ENCODE measurements at regions not wholly inside any gene's neighbourhood (a gene's known extent, or its start where the extent isn't known, plus 50 kb on each side); places are given as distances from the start of the nearest gene placed in this dataset.

- TF ChIP-seq CTCF (IDR thresholded peaks at IDR 0.05; ENCODE audit: insufficient read depth, low read depth, low read length): no peak
- Histone ChIP-seq H3K36me3 (ENCODE audit: control insufficient read depth, insufficient read depth, low read length) (no peaks in the 10 kb centered on the region), H3K27me3 (ENCODE audit: control insufficient read depth, insufficient read depth, low read length) (no peaks in the 10 kb centered on the region), H3K4me3 (ENCODE audit: low read depth, low read length) (no peak overlapping the region)
- CTCF ChIA-PET: interaction anchor here (1.1 to 1.2 kb wide), 2 partner anchors 19 kb away, joined by 4 read pairs; no protein-coding TSS in a partner anchor
- POLR2A ChIA-PET: interaction anchor here (0.5 kb wide), 1 partner anchor 144 kb away, joined by 3 read pairs; no protein-coding TSS in a partner anchor
- DNase-seq (ENCODE audit: low read depth): peak; percentile 91
Observed at GRCh38 chr4:26048378-26048882, 134.4 kb downstream of the SMIM20 start.

GRCh38 chr4:26048950-26049349 is 134.9 kb downstream of the SMIM20 start:
- no peak overlapping the region for H3K4me3 ChIP-seq (ENCODE audit: low read depth, low read length)
- no peak for DNase-seq (ENCODE audit: low read depth)
- H3K36me3 ChIP-seq (ENCODE audit: control insufficient read depth, insufficient read depth, low read length): no peaks in the 10 kb centered on the region
- TF ChIP-seq CTCF (IDR thresholded peaks at IDR 0.05; ENCODE audit: insufficient read depth, low read depth, low read length): no peak
- ChIA-PET POLR2A (no interaction called here), CTCF (interaction anchor here (1.1 to 1.5 kb wide), 4 partner anchors 13 to 61 kb away, joined by 3 to 7 read pairs (median 4); no protein-coding TSS in a partner anchor)
- no peaks in the 10 kb centered on the region for H3K27me3 ChIP-seq (ENCODE audit: control insufficient read depth, insufficient read depth, low read length)

- H3K4me3 ChIP-seq (ENCODE audit: low read depth, low read length): no peak overlapping the region
- CTCF ChIA-PET: interaction anchor here (1.1 to 1.5 kb wide), 5 partner anchors 13 to 357 kb away, joined by 3 to 7 read pairs (median 3); no protein-coding TSS in a partner anchor
- no peak for TF ChIP-seq CTCF (IDR thresholded peaks at IDR 0.05; ENCODE audit: insufficient read depth, low read depth, low read length)
- 0 out of 2 replicates have a peak, but pooled peaks cover 1% of the 10 kb centered on the region for H3K27me3 ChIP-seq (ENCODE audit: control insufficient read depth, insufficient read depth, low read length)
- DNase-seq (ENCODE audit: low read depth): no peak
- POLR2A ChIA-PET: no interaction called here
- no peaks in the 10 kb centered on the region for H3K36me3 ChIP-seq (ENCODE audit: control insufficient read depth, insufficient read depth, low read length)
Observed at GRCh38 chr4:26049447-26049846, 135.4 kb downstream of the SMIM20 start.

- DNase-seq (ENCODE audit: low read depth): no peak
- Histone ChIP-seq H3K27me3 (ENCODE audit: control insufficient read depth, insufficient read depth, low read length) (0 out of 2 replicates have a peak, but pooled peaks cover 1% of the 10 kb centered on the region), H3K36me3 (ENCODE audit: control insufficient read depth, insufficient read depth, low read length) (no peaks in the 10 kb centered on the region), H3K4me3 (ENCODE audit: low read depth, low read length) (no peak overlapping the region)
- POLR2A ChIA-PET: no interaction called here
- CTCF ChIA-PET: interaction anchor here (1.2 to 1.5 kb wide), 5 partner anchors 12 to 356 kb away, joined by 3 to 7 read pairs (median 3); no protein-coding TSS in a partner anchor
- no peak for TF ChIP-seq CTCF (IDR thresholded peaks at IDR 0.05; ENCODE audit: insufficient read depth, low read depth, low read length)
Observed at GRCh38 chr4:26050212-26050643, 136.2 kb downstream of the SMIM20 start.

GRCh38 chr4:26050671-26051070 is 136.7 kb downstream of the SMIM20 start:
- ChIA-PET CTCF (interaction anchor here (1.5 kb wide), 2 partner anchors 33 to 356 kb away, joined by 3 read pairs; no protein-coding TSS in a partner anchor), POLR2A (no interaction called here)
- Histone ChIP-seq H3K36me3 (ENCODE audit: control insufficient read depth, insufficient read depth, low read length) (no peaks in the 10 kb centered on the region), H3K27me3 (ENCODE audit: control insufficient read depth, insufficient read depth, low read length) (0 out of 2 replicates have a peak, but pooled peaks cover 1% of the 10 kb centered on the region), H3K4me3 (ENCODE audit: low read depth, low read length) (no peak overlapping the region)
- DNase-seq (ENCODE audit: low read depth): no peak
- TF ChIP-seq CTCF (IDR thresholded peaks at IDR 0.05; ENCODE audit: insufficient read depth, low read depth, low read length): no peak
